RWPE2 (cell line): ENCODE measurements at regions not wholly inside any gene's neighbourhood (a gene's known extent, or its start where the extent isn't known, plus 50 kb on each side); places are given as distances from the start of the nearest gene placed in this dataset.

Experiments used
- ATAC-seq: fragments of 200-7000 bp; cut with Tn5 transposase; 3 replicates; pipeline ENCODE4 v1.9.1; 2021; ENCODE audit warnings: low read depth
- DNase-seq: peaks from one replicate; pipeline ENCODE4 v3.0.0-alpha.2; 2020; ENCODE audit warnings: low spot score
- H3K27ac ChIP-seq: fragments of 450-650 bp; 2 replicates; pipeline ENCODE4 v1.5.1; 2017; ENCODE audit warnings: mild to moderate bottlenecking; ENCODE audit not compliant: poor library complexity, severe bottlenecking
- H3K27me3 ChIP-seq: fragments of 250-450 bp; sonication (Bioruptor Pico); 2 replicates; pipeline ENCODE4 v1.5.1; 2021; ENCODE audit warnings: mild to moderate bottlenecking, moderate library complexity; ENCODE audit not compliant: insufficient read depth, poor library complexity, severe bottlenecking
- H3K36me3 ChIP-seq: fragments of 250-450 bp; sonication (Bioruptor Pico); 2 replicates; pipeline ENCODE4 v1.5.1; 2020; ENCODE audit warnings: low read depth, mild to moderate bottlenecking, moderate library complexity
- H3K4me1 ChIP-seq: fragments of 250-450 bp; sonication (Bioruptor Pico); 2 replicates; pipeline ENCODE4 v1.5.1; 2021; ENCODE audit warnings: mild to moderate bottlenecking, moderate library complexity; ENCODE audit not compliant: insufficient read depth, poor library complexity, severe bottlenecking
- H3K4me3 ChIP-seq: fragments of 250-450 bp; sonication (Bioruptor Pico); 2 replicates; pipeline ENCODE4 v1.5.1; 2021; ENCODE audit warnings: mild to moderate bottlenecking, moderate library complexity; ENCODE audit not compliant: severe bottlenecking
- H3K9me3 ChIP-seq: fragments of 250-450 bp; sonication (Bioruptor Pico); 2 replicates; pipeline ENCODE4 v1.5.1; 2021; ENCODE audit warnings: mild to moderate bottlenecking, moderate library complexity; ENCODE audit not compliant: severe bottlenecking
- CTCF ChIP-seq: fragments of 450-650 bp; IDR thresholded peaks from one replicate; pipeline ENCODE4 v1.5.1; 2017; ENCODE audit warnings: mild to moderate bottlenecking, moderate library complexity; ENCODE audit not compliant: poor library complexity, severe bottlenecking

DNA sequence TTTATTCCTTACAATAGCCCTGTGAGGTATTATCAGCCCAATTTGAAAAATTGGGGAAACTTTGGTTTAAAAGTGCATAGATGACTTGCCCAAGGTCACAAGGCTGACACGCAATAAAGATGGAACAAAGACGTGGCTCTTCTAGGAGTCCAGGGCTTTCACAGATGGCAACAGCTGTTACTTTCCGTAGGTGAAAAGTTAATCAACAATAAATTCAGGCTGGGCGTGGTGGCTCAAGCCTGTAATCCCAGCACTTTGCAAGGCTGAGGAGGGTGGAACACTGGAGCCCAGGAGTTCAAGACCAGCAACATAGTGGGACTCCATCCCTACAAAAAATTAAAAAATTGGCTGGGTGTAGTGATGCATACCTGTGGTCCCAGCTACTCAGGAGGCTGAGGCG, 87.8 kb upstream of the ATF3 start:
- no peak for DNase-seq
- Histone ChIP-seq H3K9me3 (no peaks in the 10 kb centered on the region), H3K36me3 (no peaks in the 10 kb centered on the region), H3K4me1 (no peaks in the 10 kb centered on the region), H3K27me3 (no peaks in the 10 kb centered on the region), H3K27ac (no peak overlapping the region), H3K4me3 (no peak overlapping the region)
- ATAC-seq, result no peak
- no peak for TF ChIP-seq CTCF

- Histone ChIP-seq H3K27me3 (no peaks in the 10 kb centered on the region), H3K4me3 (no peak overlapping the region), H3K36me3 (no peaks in the 10 kb centered on the region), H3K27ac (no peak overlapping the region), H3K4me1 (no peaks in the 10 kb centered on the region), H3K9me3 (no peaks in the 10 kb centered on the region)
- no peak for DNase-seq
- no peak for TF ChIP-seq CTCF
- peak; percentile 58; the same call in 2 of the 3 replicates for ATAC-seq
Observed at GRCh38 chr1:212525479-212526110, 83.0 kb upstream of the ATF3 start.

DNA sequence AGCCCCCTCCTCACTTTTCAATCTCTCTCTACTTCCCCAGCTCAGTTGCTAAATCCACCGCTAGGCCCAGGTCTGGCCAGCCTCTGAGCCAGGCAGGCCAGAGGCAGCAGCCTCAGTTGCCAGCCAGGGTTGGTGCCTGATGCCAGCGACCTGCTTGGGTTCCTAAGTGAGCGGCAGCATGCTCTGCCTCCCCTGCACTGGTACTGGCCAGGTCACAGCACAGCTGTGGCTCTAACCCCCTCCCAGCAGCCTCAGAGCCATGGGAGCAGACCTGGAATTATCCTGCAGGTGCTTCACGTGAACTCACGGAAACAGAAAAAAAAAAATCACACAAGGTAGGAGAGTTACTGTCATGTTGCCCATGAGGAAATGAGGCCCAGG, 82.5 kb upstream of the ATF3 start:
- no peaks in the 10 kb centered on the region for H3K4me1 ChIP-seq
- ATAC-seq (no peak), DNase-seq (no peak)
- H3K9me3 ChIP-seq, result no peaks in the 10 kb centered on the region
- H3K4me3 ChIP-seq, result no peak overlapping the region
- H3K27ac ChIP-seq, result no peak overlapping the region
- no peaks in the 10 kb centered on the region for H3K36me3 ChIP-seq
- no peaks in the 10 kb centered on the region for H3K27me3 ChIP-seq
- TF ChIP-seq CTCF, result no peak

- Histone ChIP-seq H3K27ac (no peak overlapping the region), H3K27me3 (no peaks in the 10 kb centered on the region), H3K9me3 (no peaks in the 10 kb centered on the region), H3K36me3 (no peaks in the 10 kb centered on the region), H3K4me1 (no peaks in the 10 kb centered on the region), H3K4me3 (no peak overlapping the region)
- TF ChIP-seq CTCF, result no peak
- DNase-seq, result no peak
- no peak for ATAC-seq
Observed at GRCh38 chr1:212528501-212528900, 80.1 kb upstream of the ATF3 start.

DNA sequence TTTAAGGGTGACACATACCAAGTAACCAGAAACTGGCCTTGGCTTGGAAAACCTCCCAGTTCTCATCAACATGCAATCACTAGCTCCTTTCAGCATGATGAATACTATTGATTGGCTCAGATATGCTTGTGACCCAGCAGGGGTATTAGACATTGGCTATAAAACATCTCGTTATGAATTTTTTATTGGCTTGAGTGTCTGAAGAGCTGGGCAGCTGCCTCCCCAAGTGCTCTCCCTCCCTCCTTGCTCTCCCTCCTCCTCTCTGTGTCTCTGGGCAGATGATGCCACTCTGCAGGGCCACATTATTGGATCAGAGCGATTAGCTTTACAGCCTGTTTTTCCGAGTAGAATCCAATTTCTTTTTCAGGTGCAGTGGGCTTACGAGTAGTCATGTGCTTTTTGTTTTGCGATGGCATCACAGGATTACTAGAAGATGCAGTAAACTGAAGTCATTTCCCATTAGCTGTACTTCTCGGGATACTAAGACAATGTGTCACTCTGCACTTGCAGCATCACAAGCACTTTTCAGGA, 79.3 kb upstream of the ATF3 start:
- no peak for ATAC-seq
- no peaks in the 10 kb centered on the region for H3K36me3 ChIP-seq
- no peak overlapping the region for H3K27ac ChIP-seq
- TF ChIP-seq CTCF, result no peak
- no peaks in the 10 kb centered on the region for H3K4me1 ChIP-seq
- DNase-seq, result no peak
- no peak overlapping the region for H3K4me3 ChIP-seq
- H3K27me3 ChIP-seq, result no peaks in the 10 kb centered on the region
- H3K9me3 ChIP-seq, result no peaks in the 10 kb centered on the region
